22Rv1 (cell line): ENCODE measurements at regions not wholly inside any gene's neighbourhood (a gene's known extent, or its start where the extent isn't known, plus 50 kb on each side); places are given as distances from the start of the nearest gene placed in this dataset.
"Not testable (repeated sequence)": the region's sequence is repeated elsewhere in the genome, so short reads cannot be mapped to it uniquely, and the experiment has no call there.

Source experiments
- CTCF ChIP-seq: fragments of 450-650 bp; IDR thresholded peaks from 2 replicates; pipeline ENCODE4 v1.5.1; 2017; ENCODE audit warnings: mild to moderate bottlenecking
- ZFX ChIP-seq: fragments of 450-650 bp; IDR thresholded peaks from 2 replicates; pipeline ENCODE4 v1.6.1; 2017; ENCODE audit warnings: antibody characterized with exemption, borderline replicate concordance

- TF ChIP-seq CTCF, ZFX: not testable (repeated sequence)
These were observed 745.8 kb upstream of the POU3F2 start for GRCh38 chr6:98088537-98088936.
